RWPE1 (cell line): ENCODE measurements at regions not wholly inside any gene's neighbourhood (a gene's known extent, or its start where the extent isn't known, plus 50 kb on each side); places are given as distances from the start of the nearest gene placed in this dataset.

Source experiments
- CTCF ChIA-PET: fragments of 350-600 bp; sonication (Branson Sonifier 250); formaldehyde crosslinking; extraction: SDS; loops from one replicate; lab custom pipeline; 2021; lab: Yijun Ruan, JAX
- POLR2A ChIA-PET: fragments of 400-600 bp; formaldehyde crosslinking; extraction: SDS; loops from one replicate; lab custom pipeline; 2020; ENCODE audit warnings: antibody characterized with exemption; ENCODE audit not compliant: low non-redundant PET; lab: Yijun Ruan, JAX
- DNase-seq: peaks from one replicate; pipeline ENCODE4 v3.0.0; 2012; ENCODE audit warnings: low spot score
- H3K27ac ChIP-seq: fragments of 450-650 bp; 2 replicates; pipeline ENCODE4 v1.5.1; 2017
- CTCF ChIP-seq: fragments of 450-650 bp; conservative IDR thresholded peaks from 2 replicates; pipeline ENCODE4 v1.5.1; 2017; ENCODE audit warnings: low read depth, mild to moderate bottlenecking

GRCh38 chr20:4341804-4342485, 92.9 kb upstream of the ADRA1D start:
- H3K27ac ChIP-seq: no peak overlapping the region
- DNase-seq: peak; percentile 60
- CTCF ChIA-PET: interaction anchor here (0.6 to 0.7 kb wide), 3 partner anchors 19 to 918 kb away, joined by 3 to 5 read pairs (median 4); no protein-coding TSS in a partner anchor
- no peak for TF ChIP-seq CTCF
- POLR2A ChIA-PET: no interaction called here

- H3K27ac ChIP-seq: no peak overlapping the region
- ChIA-PET CTCF (no interaction called here), POLR2A (no interaction called here)
- DNase-seq: no peak
- no peak for TF ChIP-seq CTCF
Observed at GRCh38 chr20:4335722-4336121, 86.6 kb upstream of the ADRA1D start.

- H3K27ac ChIP-seq: no peak overlapping the region
- TF ChIP-seq CTCF: no peak
- ChIA-PET POLR2A (no interaction called here), CTCF (no interaction called here)
- no peak for DNase-seq
Observed at GRCh38 chr20:4332121-4332860, 83.2 kb upstream of the ADRA1D start.

GRCh38 chr20:4330011-4330410, 80.9 kb upstream of the ADRA1D start:
- ChIA-PET CTCF (no interaction called here), POLR2A (no interaction called here)
- no peak for TF ChIP-seq CTCF
- H3K27ac ChIP-seq: no peak overlapping the region
- DNase-seq: no peak

GRCh38 chr20:4329232-4329631, 80.1 kb upstream of the ADRA1D start:
- CTCF ChIA-PET: no interaction called here
- POLR2A ChIA-PET: no interaction called here
- no peak for DNase-seq
- no peak overlapping the region for H3K27ac ChIP-seq
- TF ChIP-seq CTCF: no peak

GRCh38 chr20:4328541-4328940, 79.5 kb upstream of the ADRA1D start:
- no peak for TF ChIP-seq CTCF
- CTCF ChIA-PET: no interaction called here
- no peak for DNase-seq
- no peak overlapping the region for H3K27ac ChIP-seq
- POLR2A ChIA-PET: no interaction called here
